ENCODE measurements at regions not wholly inside any gene's neighbourhood (a gene's known extent, or its start where the extent isn't known, plus 50 kb on each side); places are given as distances from the start of the nearest gene placed in this dataset.
A peak's percentile ranks its signal among the peaks of the same experiment; 100 is the strongest.
"Not testable (repeated sequence)": the region's sequence is repeated elsewhere in the genome, so short reads cannot be mapped to it uniquely, and the experiment has no call there.

DNA sequence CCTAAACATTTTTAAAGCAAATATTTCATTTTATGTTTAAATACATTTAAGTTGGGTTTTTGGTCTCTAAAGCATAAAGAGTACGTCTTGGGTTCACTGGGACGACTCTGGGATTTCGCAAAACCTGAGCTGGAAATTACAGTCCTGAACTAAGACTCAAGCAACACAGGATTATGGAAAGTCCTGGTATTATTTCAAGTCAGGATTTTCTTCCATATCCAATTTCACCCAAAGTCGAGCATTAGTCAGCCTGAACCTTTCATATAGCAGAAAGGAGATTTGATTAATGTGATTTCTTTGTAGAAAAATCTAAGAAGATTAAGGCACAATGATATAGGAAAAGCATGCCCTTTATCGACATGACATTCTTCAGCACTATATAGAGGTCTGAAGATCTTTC is 100.0 kb downstream of the MTERF1 start:
- DNase-seq (ENCODE audit: low spot score) = no peak

DNA sequence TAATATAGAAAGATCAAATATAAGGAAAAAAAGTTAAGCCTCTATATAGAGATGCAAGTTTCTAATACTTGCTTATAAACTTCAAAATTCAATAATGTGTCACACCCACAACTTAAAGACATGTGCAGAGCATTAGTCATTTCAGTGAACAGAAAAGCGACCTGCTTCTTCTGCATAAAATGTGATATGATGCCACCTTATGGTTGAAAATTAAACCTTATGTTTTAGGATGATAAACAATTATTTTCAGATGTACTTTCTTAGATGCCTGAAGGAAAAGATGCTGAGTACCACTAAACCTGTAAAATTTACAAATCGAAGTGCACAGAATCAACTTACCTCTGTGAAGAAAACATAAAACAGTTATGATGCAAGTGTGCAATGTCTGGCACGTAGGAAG is 96.0 kb downstream of the MTERF1 start:
- peak; percentile 63 for DNase-seq (ENCODE audit: low spot score)

DNA sequence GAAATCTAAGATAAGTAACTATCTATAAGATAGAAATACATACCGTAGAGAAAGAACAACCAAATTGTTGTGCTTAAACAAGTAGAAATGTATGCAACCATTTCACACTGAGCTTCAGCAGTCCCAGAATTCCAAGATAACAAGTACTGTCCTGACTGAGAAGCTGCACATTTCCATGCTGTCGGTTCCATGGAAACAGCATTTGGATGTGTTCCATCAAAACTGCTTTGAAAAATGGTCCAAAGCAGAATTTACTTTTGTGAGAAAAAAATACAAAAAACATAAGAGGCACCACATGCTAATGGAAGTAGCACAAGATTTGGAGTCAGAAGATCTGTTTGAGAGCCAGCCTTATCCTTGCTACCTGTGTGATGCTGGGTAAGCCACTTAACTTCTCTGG is 92.6 kb downstream of the MTERF1 start:
- no peak for DNase-seq (ENCODE audit: low spot score)

DNA sequence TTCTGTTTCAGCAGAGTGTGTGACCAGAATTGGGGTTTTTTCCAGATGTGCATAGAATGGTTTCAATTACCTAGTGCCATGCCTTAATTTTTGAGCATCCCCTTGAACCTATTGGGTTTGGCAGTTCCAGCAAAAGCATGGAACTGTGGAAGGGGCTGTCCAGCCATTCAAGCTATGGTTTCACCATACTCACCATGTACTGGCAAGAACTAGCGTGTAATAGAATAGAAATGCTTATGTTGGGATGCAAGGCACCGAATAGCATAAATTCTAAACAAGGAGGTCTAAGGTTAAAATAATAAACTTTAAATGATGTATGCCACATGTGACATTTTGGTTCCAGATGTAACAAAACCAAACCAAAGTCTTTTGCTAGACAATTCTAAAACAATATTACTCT is 91.4 kb downstream of the MTERF1 start:
- no peak for DNase-seq (ENCODE audit: low spot score)

DNA sequence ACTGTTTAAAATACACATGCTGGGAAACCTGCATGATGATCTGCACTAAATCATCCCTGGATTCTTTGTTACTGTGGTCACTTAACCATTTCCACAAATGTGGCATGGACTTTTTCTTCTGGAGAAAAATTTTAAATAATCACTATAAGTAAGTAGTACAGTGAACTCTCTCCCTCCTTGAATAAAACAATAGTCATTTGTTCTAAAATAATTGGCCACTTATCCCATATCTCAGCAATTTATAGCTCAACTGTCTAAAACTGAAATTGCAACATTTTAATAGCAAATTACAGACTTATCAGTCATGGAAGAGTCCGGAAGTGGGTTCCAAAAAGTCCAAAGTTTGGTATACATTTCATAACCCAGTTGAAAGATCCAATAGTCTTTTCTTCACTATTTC is 90.9 kb downstream of the MTERF1 start:
- DNase-seq (ENCODE audit: low spot score) = peak; percentile 33

DNA sequence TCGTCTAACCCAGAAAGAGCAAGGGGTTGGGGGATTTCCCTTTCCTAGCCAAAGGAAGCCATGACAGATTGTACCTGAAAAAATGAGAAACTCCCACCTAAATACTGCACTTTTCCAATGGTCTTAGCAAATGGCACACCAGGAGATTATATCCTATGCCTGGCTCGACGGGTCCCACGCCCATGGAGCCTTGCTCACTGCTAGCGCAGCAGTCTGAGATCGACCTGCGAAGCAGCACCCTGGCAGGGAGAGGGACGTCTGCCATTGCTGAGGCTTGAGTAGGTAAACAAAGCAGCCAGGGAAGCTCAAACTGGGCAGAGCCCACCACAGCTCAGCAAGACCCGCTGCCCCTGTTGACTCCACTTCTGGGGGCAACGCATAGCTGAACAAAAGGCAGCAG is 89.9 kb downstream of the MTERF1 start:
- not testable (repeated sequence) for DNase-seq (ENCODE audit: low spot score)

DNA sequence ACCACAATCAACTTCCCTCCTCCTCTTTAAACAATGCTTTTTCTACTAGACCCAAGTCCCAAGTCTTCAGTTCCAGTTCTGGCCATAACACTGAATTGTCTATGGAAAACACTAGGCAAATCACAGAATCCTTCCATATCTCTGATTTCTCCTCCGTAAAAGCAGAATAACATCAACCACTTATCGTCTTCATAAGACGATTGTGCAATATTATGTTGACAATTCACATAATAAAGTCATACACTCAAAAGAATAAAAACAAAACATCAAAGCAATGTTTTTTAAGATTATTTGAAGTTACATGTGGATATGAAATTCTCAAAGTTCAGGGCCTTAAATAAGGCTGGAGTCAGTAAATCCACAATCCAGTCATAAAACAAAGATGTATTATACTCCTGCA is 84.4 kb downstream of the MTERF1 start:
- no peak for DNase-seq (ENCODE audit: low spot score)

DNA sequence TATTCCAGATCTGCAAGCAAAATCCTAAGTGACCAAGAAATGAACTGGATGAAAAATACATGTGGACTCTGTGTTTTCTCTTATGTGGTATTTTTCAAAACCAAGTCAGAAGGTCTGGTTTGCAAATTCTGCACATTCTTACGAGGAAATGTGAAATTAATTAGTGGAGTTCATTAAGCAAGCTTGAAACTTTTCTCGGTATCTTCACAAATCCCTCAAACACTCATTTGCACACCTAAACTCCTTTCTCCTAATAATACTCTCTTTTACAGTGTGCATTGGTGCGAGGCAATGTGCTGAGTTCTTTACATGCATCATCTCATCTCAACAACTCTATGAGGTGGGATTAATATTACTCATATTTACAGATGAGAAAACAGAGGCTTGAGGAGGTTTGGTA is 82.1 kb downstream of the MTERF1 start:
- no peak for DNase-seq (ENCODE audit: low spot score)

DNA sequence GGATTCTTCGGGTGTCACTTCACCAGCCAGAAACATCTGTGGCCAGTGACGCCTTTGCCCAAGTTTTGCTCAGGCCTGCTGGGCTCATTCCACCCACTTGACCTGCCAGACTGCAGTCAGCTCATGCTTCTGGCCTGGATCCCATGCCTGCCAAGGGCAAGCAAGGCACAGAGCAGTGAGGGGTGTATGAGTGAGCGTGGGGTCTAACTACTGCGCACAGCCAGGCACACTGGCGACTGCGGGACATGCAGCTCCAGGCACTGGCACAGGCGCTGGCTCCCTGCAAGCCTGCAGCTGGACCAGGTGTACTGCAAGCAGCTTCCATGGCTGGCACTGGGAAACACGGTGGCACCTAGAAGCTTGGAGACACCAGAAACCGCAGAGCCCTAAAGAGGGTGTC is 80.1 kb downstream of the MTERF1 start:
- no peak for DNase-seq (ENCODE audit: low spot score)

DNA sequence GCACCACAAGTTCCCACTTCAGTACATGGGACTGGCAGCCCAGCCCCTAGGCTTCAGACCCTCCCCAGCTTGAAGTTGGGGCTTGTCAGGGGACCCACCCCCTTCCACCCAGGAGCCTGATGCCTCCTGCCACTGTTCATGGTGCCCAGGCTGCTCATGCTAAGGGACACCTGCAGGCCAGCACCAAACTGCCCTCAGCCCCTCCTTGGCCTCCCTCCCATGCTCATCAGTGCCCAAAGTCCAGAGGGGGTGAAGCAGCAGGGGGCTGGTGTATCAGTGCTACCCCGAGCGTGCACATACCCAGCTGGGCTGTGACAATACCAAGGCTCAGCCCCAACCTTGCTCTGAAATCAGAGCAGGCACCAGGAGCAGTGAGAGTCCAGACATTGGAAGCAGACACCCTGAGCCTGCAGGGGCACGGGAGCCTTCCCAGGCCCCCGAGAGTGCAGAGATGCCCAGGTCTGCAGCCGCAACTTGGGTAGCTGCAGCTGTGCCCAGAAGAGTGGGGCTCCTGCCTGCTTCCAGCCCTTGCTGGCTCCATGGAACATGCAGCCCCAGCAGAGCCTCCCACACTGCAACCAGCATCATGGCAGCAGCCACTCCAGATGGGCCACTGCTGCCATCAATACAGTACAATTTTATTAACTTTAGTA is 79.0 kb downstream of the MTERF1 start:
- no peak for DNase-seq (ENCODE audit: low spot score)

DNA sequence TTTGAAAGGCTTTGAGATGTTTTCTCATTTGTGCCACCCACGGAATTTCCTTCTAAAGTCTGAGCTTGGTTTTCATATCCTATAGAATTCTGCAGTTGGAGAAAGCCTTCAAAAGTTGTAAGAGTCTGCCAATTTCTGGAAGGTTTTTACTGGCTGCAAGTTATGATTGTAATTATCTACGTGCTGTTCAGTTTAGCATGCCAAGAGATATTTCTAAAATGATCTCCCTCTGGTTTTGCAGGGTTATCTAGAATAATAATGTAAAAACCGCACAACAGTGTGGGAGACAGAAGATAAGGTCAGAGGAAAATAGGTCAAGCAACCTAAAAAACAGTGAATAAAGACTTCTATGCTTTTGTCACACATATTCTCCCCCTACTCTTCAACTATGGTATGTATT is 69.3 kb downstream of the MTERF1 start:
- DNase-seq (ENCODE audit: low spot score) = no peak

DNA sequence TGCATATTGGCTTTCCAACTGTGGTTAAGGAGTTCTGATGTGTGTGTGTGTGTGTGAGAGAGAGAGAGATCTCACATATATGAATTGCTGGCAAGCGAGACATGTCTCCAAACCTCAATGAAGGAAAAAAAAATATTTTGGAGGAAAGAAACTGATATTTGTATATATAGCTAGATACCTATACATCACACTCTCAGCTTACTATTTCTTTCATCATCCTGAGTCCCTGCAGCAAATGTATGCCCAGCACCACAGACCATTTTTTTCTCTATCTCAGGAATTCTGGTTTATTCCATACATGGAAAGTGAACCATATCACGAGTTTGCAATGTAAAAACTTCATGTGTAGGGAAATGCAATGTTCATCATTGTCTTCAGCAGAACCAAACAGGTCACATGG is 68.9 kb downstream of the MTERF1 start:
- no peak for DNase-seq (ENCODE audit: low spot score)

DNA sequence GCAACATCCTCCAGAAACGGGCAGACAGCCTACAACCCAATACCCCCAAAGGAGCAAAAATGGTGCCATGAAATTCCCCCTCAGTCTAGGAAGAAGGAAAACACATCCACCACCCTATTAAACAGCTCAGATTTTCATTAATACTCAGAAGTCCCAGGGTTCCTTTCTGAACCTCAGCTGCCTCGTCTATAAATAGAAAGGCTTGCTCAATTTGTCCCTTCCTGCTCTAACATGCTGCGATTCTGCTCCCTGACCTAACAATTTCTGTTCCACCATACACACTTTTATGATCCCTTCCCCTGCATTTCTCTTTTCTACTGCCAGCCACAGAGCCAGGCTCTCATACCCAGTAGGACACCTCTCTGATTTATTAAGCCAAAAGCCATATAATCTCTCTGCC is 68.1 kb downstream of the MTERF1 start:
- no peak for DNase-seq (ENCODE audit: low spot score)

DNA sequence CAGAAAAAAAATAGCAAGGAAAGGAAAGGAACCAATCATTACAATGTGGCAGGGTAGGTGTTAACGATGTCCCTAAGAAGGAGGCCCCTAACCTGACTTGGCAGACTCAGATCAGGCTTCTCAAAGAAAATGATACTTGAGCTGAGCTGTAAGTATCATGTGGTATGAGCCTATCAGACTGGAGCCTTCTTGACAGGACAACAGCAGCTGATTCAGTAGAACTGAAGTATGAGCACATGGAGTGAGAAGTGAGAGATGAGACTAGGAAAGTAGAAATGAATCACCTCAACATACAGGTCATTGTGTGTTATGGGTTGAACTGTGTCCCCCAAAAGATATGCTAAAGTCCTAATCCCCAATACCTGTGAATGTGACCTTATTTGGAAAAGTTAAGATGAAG is 66.3 kb downstream of the MTERF1 start:
- DNase-seq (ENCODE audit: low spot score) = no peak

All from GM03348 (cell line).